GM23338 (cell line): ENCODE measurements at regions not wholly inside any gene's neighbourhood (a gene's known extent, or its start where the extent isn't known, plus 50 kb on each side); places are given as distances from the start of the nearest gene placed in this dataset.

Experiments used
- CREB1 ChIP-seq: fragments of 250-450 bp; sonication (Bioruptor Pico); IDR thresholded peaks from 2 replicates; pipeline ENCODE4 v1.5.0; 2020; ENCODE audit warnings: low read depth, mild to moderate bottlenecking, moderate library complexity
- CTCF ChIP-seq, 2 experiments: fragments of 200-600 bp in 1 of 2; sonication (generic) in 1 of 2; conservative IDR thresholded peaks; 2 replicates each; pipeline versions ENCODE4 v1.5.1 to v1.6.1; 2016 to 2017; ENCODE audit warnings: antibody characterized with exemption in 2 of 2, low read depth in 2 of 2, mild to moderate bottlenecking in 2 of 2, moderate library complexity in 1 of 2
- ETS1 ChIP-seq: IDR thresholded peaks from 2 replicates; pipeline ENCODE4 v1.6.1; 2016; ENCODE audit warnings: antibody characterized with exemption
- EZH2 ChIP-seq: fragments of 200-600 bp; sonication (generic); IDR thresholded peaks from one replicate; pipeline ENCODE4 v1.8.0; 2017; ENCODE audit warnings: antibody characterized with exemption, mild to moderate bottlenecking, low read depth; ENCODE audit not compliant: unreplicated experiment
- NANOG ChIP-seq: IDR thresholded peaks from 2 replicates; pipeline ENCODE4 v1.6.1; 2016; ENCODE audit warnings: antibody characterized with exemption, borderline replicate concordance
- ZNF114 ChIP-seq: fragments of 250-450 bp; sonication (Bioruptor Pico); IDR thresholded peaks from 2 replicates; pipeline ENCODE4 v1.5.0; 2020; ENCODE audit warnings: mild to moderate bottlenecking, moderate library complexity

- TF ChIP-seq CTCF (conservative IDR thresholded peaks at IDR 0.05; ENCODE audit: low read depth in 2 of 2) (no peak), EZH2 (no peak), ETS1 (no peak), ZNF114 (CRISPR knock-in tag) (no peak), NANOG (no peak), CREB1 (no peak)
These were observed 419.2 kb downstream of the AASDHPPT start for GRCh38 chr11:106496677-106497076.
